Mucosa of descending colon (tissue), 3 donors: ENCODE measurements at regions not wholly inside any gene's neighbourhood (a gene's known extent, or its start where the extent isn't known, plus 50 kb on each side); places are given as distances from the start of the nearest gene placed in this dataset.

Source experiments
- ATAC-seq: fragments of 200-7000 bp; cut with Tn5 transposase; one replicate; pipeline ENCODE4 v1.9.1; 2020; ENCODE audit warnings: mild to moderate bottlenecking, moderate library complexity
- DNase-seq, 3 donors: peaks; one replicate each; pipeline ENCODE4 v3.0.0-alpha.2; 2020
- H3K36me3 ChIP-seq: fragments of 200-600 bp; one replicate; pipeline ENCODE4 v1.8.0; 2021; ENCODE audit warnings: low read depth, mild to moderate bottlenecking
- H3K4me1 ChIP-seq: fragments of 200-600 bp; one replicate; pipeline ENCODE4 v1.8.0; 2021; ENCODE audit warnings: low read depth, mild to moderate bottlenecking
- H3K4me3 ChIP-seq: fragments of 200-600 bp; one replicate; pipeline ENCODE4 v1.8.0; 2021; ENCODE audit warnings: mild to moderate bottlenecking
- H3K9me3 ChIP-seq: fragments of 200-600 bp; one replicate; pipeline ENCODE4 v1.8.0; 2021; ENCODE audit warnings: mild to moderate bottlenecking
- CTCF ChIP-seq: fragments of 200-600 bp; IDR thresholded peaks from one replicate; pipeline ENCODE4 v1.8.0; 2022; ENCODE audit warnings: antibody characterized with exemption, mild to moderate bottlenecking
- intact Hi-C, 2 donors: fragments of 100-400 bp; cut with DNase I in 1 of 2; cut with micrococcal nuclease in 1 of 2; formaldehyde crosslinking; loops; one replicate each; pipeline versions ENCODE4 v1.11.0 to v1.11.1; 2022; cut with DNase I, micrococcal nuclease
- donor health status: DM: no; HTN: no; CAD: no; lungs with moderate emphysema.
- donor health status: DM: no; HTN: no; CAD: no.
- donor health status: DM: no; HTN: yes; CAD: no.

DNA sequence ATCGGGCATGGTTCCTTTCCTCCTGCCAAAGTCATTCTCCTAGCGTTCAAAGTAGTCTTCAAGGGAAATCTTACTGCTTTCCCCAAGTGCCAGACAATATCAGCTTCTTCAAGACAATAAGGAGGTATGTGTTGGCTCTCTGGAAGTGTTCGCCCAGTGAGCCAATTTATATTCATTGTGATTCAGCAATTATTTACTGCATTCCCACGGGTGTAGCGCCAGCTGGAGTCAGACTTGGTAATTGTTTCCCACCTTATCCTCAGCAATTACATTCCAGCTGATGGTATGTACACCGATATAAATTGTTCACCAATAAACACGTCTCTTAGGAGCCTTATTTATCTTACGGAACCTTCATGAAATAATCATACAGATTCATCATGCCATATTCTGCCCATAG lies 103.6 kb upstream of the CTNNB1 start:
- DNase-seq (no peak), ATAC-seq (no peak)
- intact Hi-C loops: no loop called here
- no peaks in the 10 kb centered on the region for H3K4me1 ChIP-seq
- no peak overlapping the region for H3K4me3 ChIP-seq
- no peaks in the 10 kb centered on the region for H3K36me3 ChIP-seq
- no peaks in the 10 kb centered on the region for H3K9me3 ChIP-seq
- no peak for TF ChIP-seq CTCF

GRCh38 chr3:41097896-41098496 lies 101.3 kb upstream of the CTNNB1 start:
- no peaks in the 10 kb centered on the region for H3K36me3 ChIP-seq
- H3K9me3 ChIP-seq: no peaks in the 10 kb centered on the region
- DNase-seq (no peak), ATAC-seq (no peak)
- H3K4me1 ChIP-seq: no peaks in the 10 kb centered on the region
- TF ChIP-seq CTCF: no peak
- H3K4me3 ChIP-seq: no peak overlapping the region
- intact Hi-C loops: no loop called here

DNA sequence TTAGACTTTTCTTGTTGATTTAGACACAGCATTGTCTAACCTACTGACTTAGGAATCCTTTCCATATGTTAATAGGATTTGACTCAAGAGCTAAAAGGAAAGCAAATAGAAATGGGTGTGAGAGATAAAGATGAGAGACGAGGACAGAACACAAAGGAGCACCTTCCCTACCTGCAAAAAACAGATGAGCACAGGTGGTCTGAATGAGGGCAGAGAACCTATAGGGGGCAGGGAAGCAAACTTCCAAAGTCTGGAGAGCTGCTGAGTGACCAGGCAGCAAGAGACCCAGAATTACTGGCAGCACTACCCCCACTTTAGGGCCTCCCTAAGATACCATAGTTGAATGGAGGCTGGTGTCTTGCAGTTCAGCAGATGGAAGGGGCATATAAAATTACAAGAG lies 98.1 kb upstream of the CTNNB1 start:
- Histone ChIP-seq H3K9me3 (no peaks in the 10 kb centered on the region), H3K4me3 (no peak overlapping the region), H3K36me3 (no peaks in the 10 kb centered on the region), H3K4me1 (no peaks in the 10 kb centered on the region)
- no peak for ATAC-seq
- TF ChIP-seq CTCF: no peak
- intact Hi-C loops: no loop called here
- DNase-seq: no peak

GRCh38 chr3:41102053-41102556 lies 97.2 kb upstream of the CTNNB1 start:
- Histone ChIP-seq H3K36me3 (no peaks in the 10 kb centered on the region), H3K4me1 (no peaks in the 10 kb centered on the region), H3K9me3 (no peaks in the 10 kb centered on the region), H3K4me3 (no peak overlapping the region)
- DNase-seq (peak in 1 of 3 donors; percentile 11), ATAC-seq (peak; percentile 98)
- no peak for TF ChIP-seq CTCF
- intact Hi-C loops: no loop called here

GRCh38 chr3:41102750-41103149 lies 96.6 kb upstream of the CTNNB1 start:
- H3K9me3 ChIP-seq: no peaks in the 10 kb centered on the region
- ATAC-seq (peak; percentile 14), DNase-seq (no peak)
- intact Hi-C loops: no loop called here
- H3K36me3 ChIP-seq: no peaks in the 10 kb centered on the region
- H3K4me1 ChIP-seq: no peaks in the 10 kb centered on the region
- no peak overlapping the region for H3K4me3 ChIP-seq
- no peak for TF ChIP-seq CTCF

DNA sequence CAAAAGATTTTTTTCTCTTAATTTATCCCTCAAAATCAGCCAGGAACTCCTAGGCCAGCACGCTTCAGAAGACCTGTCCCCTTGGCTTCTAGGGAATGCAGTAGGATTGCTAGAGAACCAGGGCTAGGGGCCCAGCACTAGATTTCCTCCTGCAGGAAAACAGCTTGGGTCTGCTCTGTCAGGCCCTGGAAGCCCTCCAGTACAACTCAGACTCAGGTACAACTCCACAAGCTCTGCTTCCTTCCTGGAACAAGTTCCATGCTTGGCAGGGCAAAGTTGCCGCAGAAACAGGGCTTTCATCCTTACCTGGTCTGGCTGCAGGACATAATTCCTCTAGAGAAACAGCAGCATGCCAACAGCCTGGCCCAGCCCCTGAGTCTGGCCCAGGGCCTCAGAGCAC lies 96.1 kb upstream of the CTNNB1 start:
- ATAC-seq (no peak), DNase-seq (no peak)
- H3K4me3 ChIP-seq: no peak overlapping the region
- no peak for TF ChIP-seq CTCF
- no peaks in the 10 kb centered on the region for H3K36me3 ChIP-seq
- no peaks in the 10 kb centered on the region for H3K4me1 ChIP-seq
- intact Hi-C loops: no loop called here
- H3K9me3 ChIP-seq: no peaks in the 10 kb centered on the region
